ENCODE measurements at regions not wholly inside any gene's neighbourhood (a gene's known extent, or its start where the extent isn't known, plus 50 kb on each side); places are given as distances from the start of the nearest gene placed in this dataset.
"Not testable (repeated sequence)": the region's sequence is repeated elsewhere in the genome, so short reads cannot be mapped to it uniquely, and the experiment has no call there.

- Histone ChIP-seq H3K27me3 (no peaks in the 10 kb centered on the region), H3K9me3 (no peaks in the 10 kb centered on the region), H3K4me1 (no peaks in the 10 kb centered on the region), H3K36me3 (no peaks in the 10 kb centered on the region), H3K27ac (no peak overlapping the region), H3K4me3 (no peak overlapping the region)
- no peak for DNase-seq (ENCODE audit: extremely low spot score in 2 of 2)
- TF ChIP-seq POLR2AphosphoS5 (IDR thresholded peaks at IDR 0.05; ENCODE audit: insufficient read depth in 1 of 2, low read depth in 1 of 2), result no peak
- TF ChIP-seq CTCF (IDR thresholded peaks at IDR 0.05), result no peak
- no peak for TF ChIP-seq POLR2A (IDR thresholded peaks at IDR 0.05)
- intact Hi-C loops (cut with DNase I), result no loop called here
These were observed 214.4 kb downstream of the UTP18 start for GRCh38 chr17:51474764-51475163.

GRCh38 chr17:51475730-51476129, 215.4 kb downstream of the UTP18 start:
- no peak for TF ChIP-seq POLR2AphosphoS5 (IDR thresholded peaks at IDR 0.05; ENCODE audit: insufficient read depth in 1 of 2, low read depth in 1 of 2)
- no peak for TF ChIP-seq CTCF (IDR thresholded peaks at IDR 0.05)
- no peak for TF ChIP-seq POLR2A (IDR thresholded peaks at IDR 0.05)
- intact Hi-C loops (cut with DNase I), result no loop called here
- no peaks in the 10 kb centered on the region for H3K36me3 ChIP-seq
- no peak overlapping the region for H3K4me3 ChIP-seq
- H3K9me3 ChIP-seq, result no peaks in the 10 kb centered on the region
- no peak for DNase-seq (ENCODE audit: extremely low spot score in 2 of 2)
- H3K27ac ChIP-seq, result no peak overlapping the region
- H3K4me1 ChIP-seq, result no peaks in the 10 kb centered on the region
- no peaks in the 10 kb centered on the region for H3K27me3 ChIP-seq

- peaks cover 4% of the 10 kb centered on the region for H3K9me3 ChIP-seq
- intact Hi-C loops (cut with DNase I), result no loop called here
- H3K27ac ChIP-seq, result no peak overlapping the region
- H3K4me3 ChIP-seq, result no peak overlapping the region
- H3K27me3 ChIP-seq, result no peaks in the 10 kb centered on the region
- no peak for DNase-seq (ENCODE audit: extremely low spot score in 2 of 2)
- H3K36me3 ChIP-seq, result no peaks in the 10 kb centered on the region
- H3K4me1 ChIP-seq, result no peaks in the 10 kb centered on the region
- no peak for TF ChIP-seq CTCF (IDR thresholded peaks at IDR 0.05)
- TF ChIP-seq POLR2A (IDR thresholded peaks at IDR 0.05), result no peak
- no peak for TF ChIP-seq POLR2AphosphoS5 (IDR thresholded peaks at IDR 0.05; ENCODE audit: insufficient read depth in 1 of 2, low read depth in 1 of 2)
These were observed 219.0 kb downstream of the UTP18 start for GRCh38 chr17:51479303-51479702.

- no peak for DNase-seq (ENCODE audit: extremely low spot score in 2 of 2)
- Histone ChIP-seq H3K27me3 (no peaks in the 10 kb centered on the region), H3K36me3 (no peaks in the 10 kb centered on the region), H3K4me1 (no peaks in the 10 kb centered on the region), H3K4me3 (no peak overlapping the region), H3K27ac (no peak overlapping the region), H3K9me3 (peaks cover 4% of the 10 kb centered on the region)
- intact Hi-C loops (cut with DNase I), result no loop called here
- TF ChIP-seq POLR2AphosphoS5 (IDR thresholded peaks at IDR 0.05; ENCODE audit: insufficient read depth in 1 of 2, low read depth in 1 of 2) (no peak), POLR2A (IDR thresholded peaks at IDR 0.05) (no peak), CTCF (IDR thresholded peaks at IDR 0.05) (no peak)
These were observed 221.0 kb downstream of the UTP18 start for GRCh38 chr17:51481370-51481769.

GRCh38 chr17:51482248-51482647, 221.9 kb downstream of the UTP18 start:
- H3K4me3 ChIP-seq; H3K4me1 ChIP-seq; intact Hi-C loops (cut with DNase I): not testable (repeated sequence)

GRCh38 chr17:51486091-51486490, 225.7 kb downstream of the UTP18 start:
- no peaks in the 10 kb centered on the region for H3K36me3 ChIP-seq
- H3K4me1 ChIP-seq, result no peaks in the 10 kb centered on the region
- no peak overlapping the region for H3K4me3 ChIP-seq
- H3K27me3 ChIP-seq, result no peaks in the 10 kb centered on the region
- peaks cover 4% of the 10 kb centered on the region for H3K9me3 ChIP-seq
- no peak for DNase-seq (ENCODE audit: extremely low spot score in 2 of 2)
- TF ChIP-seq CTCF (IDR thresholded peaks at IDR 0.05) (no peak), POLR2AphosphoS5 (IDR thresholded peaks at IDR 0.05; ENCODE audit: insufficient read depth in 1 of 2, low read depth in 1 of 2) (no peak), POLR2A (IDR thresholded peaks at IDR 0.05) (no peak)
- no peak overlapping the region for H3K27ac ChIP-seq
- intact Hi-C loops (cut with DNase I), result no loop called here

More at GRCh38 chr17:51482248-51482647, 221.9 kb downstream of the UTP18 start:
- H3K27me3 ChIP-seq; H3K9me3 ChIP-seq; H3K27ac ChIP-seq; H3K36me3 ChIP-seq; DNase-seq (ENCODE audit: extremely low spot score in 2 of 2): not testable (repeated sequence)
